ENCODE measurements at regions not wholly inside any gene's neighbourhood (a gene's known extent, or its start where the extent isn't known, plus 50 kb on each side); places are given as distances from the start of the nearest gene placed in this dataset.

GRCh38 chr2:129458436-129458835 is 521.0 kb upstream of the RAB6C start:
- TF ChIP-seq, protein P1, sequence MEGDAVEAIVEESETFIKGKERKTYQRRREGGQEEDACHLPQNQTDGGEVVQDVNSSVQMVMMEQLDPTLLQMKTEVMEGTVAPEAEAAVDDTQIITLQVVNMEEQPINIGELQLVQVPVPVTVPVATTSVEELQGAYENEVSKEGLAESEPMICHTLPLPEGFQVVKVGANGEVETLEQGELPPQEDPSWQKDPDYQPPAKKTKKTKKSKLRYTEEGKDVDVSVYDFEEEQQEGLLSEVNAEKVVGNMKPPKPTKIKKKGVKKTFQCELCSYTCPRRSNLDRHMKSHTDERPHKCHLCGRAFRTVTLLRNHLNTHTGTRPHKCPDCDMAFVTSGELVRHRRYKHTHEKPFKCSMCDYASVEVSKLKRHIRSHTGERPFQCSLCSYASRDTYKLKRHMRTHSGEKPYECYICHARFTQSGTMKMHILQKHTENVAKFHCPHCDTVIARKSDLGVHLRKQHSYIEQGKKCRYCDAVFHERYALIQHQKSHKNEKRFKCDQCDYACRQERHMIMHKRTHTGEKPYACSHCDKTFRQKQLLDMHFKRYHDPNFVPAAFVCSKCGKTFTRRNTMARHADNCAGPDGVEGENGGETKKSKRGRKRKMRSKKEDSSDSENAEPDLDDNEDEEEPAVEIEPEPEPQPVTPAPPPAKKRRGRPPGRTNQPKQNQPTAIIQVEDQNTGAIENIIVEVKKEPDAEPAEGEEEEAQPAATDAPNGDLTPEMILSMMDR (conservative IDR thresholded peaks at IDR 0.05; ENCODE audit: low read depth, low read length), result no peak
- Histone ChIP-seq H4K20me1 (ENCODE audit: insufficient read depth) (no peaks in the 10 kb centered on the region), H3K4me2 (no peak overlapping the region), H2AFZ (ENCODE audit: low read depth) (no peak overlapping the region), H3K4me1 (ENCODE audit: low read depth, poor library complexity, severe bottlenecking) (no peaks in the 10 kb centered on the region), H3K27ac (no peak overlapping the region), H3K9ac (no peak overlapping the region), H3K36me3 (ENCODE audit: insufficient read depth) (no peaks in the 10 kb centered on the region), H3K79me2 (ENCODE audit: insufficient read depth, low read depth) (no peaks in the 10 kb centered on the region), H3K4me3 (IDR thresholded peaks at IDR 0.05; ENCODE audit: insufficient read depth, low read depth, low read length) (no peak overlapping the region), H3K27me3 (ENCODE audit: insufficient read depth, low read depth) (no peaks in the 10 kb centered on the region)

- TF ChIP-seq, protein P1 (conservative IDR thresholded peaks at IDR 0.05; ENCODE audit: low read depth, low read length), result no peak
- Histone ChIP-seq H3K4me3 (IDR thresholded peaks at IDR 0.05; ENCODE audit: insufficient read depth, low read depth, low read length) (no peak overlapping the region), H4K20me1 (ENCODE audit: insufficient read depth) (no peaks in the 10 kb centered on the region), H3K79me2 (ENCODE audit: insufficient read depth, low read depth) (no peaks in the 10 kb centered on the region), H3K27me3 (ENCODE audit: insufficient read depth, low read depth) (no peaks in the 10 kb centered on the region), H3K4me1 (ENCODE audit: low read depth, poor library complexity, severe bottlenecking) (no peaks in the 10 kb centered on the region), H2AFZ (ENCODE audit: low read depth) (no peak overlapping the region), H3K27ac (no peak overlapping the region), H3K36me3 (ENCODE audit: insufficient read depth) (no peaks in the 10 kb centered on the region), H3K9ac (no peak overlapping the region), H3K4me2 (no peak overlapping the region)
Measured at GRCh38 chr2:129459200-129459876, 520.1 kb upstream of the RAB6C start.

DNA sequence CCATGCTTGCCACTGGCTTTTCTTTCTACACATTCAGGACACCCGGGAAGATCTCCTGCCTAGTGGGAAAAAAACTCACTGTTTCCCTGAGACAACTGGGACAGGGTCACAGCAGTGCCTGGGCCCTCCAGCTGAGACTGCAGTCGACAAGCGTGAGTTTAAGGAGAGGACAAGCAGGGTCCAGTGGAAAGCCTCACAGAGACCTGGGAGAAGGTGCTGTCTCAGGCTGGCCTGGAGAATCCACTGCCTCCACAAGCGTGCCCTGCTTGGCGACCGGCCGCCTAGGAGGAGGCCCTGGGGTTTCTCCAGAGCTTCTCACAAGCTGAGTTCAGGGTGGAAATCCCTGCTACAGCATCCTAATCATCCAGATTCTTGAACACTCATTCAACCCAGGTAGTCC is 519.6 kb upstream of the RAB6C start:
- no peak overlapping the region for H3K4me3 ChIP-seq (IDR thresholded peaks at IDR 0.05; ENCODE audit: insufficient read depth, low read depth, low read length)
- no peaks in the 10 kb centered on the region for H3K79me2 ChIP-seq (ENCODE audit: insufficient read depth, low read depth)
- H3K27me3 ChIP-seq (ENCODE audit: insufficient read depth, low read depth), result no peaks in the 10 kb centered on the region
- H3K4me1 ChIP-seq (ENCODE audit: low read depth, poor library complexity, severe bottlenecking), result no peaks in the 10 kb centered on the region
- no peaks in the 10 kb centered on the region for H3K36me3 ChIP-seq (ENCODE audit: insufficient read depth)
- no peak overlapping the region for H2AFZ ChIP-seq (ENCODE audit: low read depth)
- H3K27ac ChIP-seq, result no peak overlapping the region
- TF ChIP-seq, protein P1 (conservative IDR thresholded peaks at IDR 0.05; ENCODE audit: low read depth, low read length), result no peak
- H3K9ac ChIP-seq, result no peak overlapping the region
- H3K4me2 ChIP-seq, result no peak overlapping the region
- no peaks in the 10 kb centered on the region for H4K20me1 ChIP-seq (ENCODE audit: insufficient read depth)

- H3K9ac ChIP-seq, result no peak overlapping the region
- no peaks in the 10 kb centered on the region for H3K79me2 ChIP-seq (ENCODE audit: insufficient read depth, low read depth)
- no peak overlapping the region for H2AFZ ChIP-seq (ENCODE audit: low read depth)
- H4K20me1 ChIP-seq (ENCODE audit: insufficient read depth), result no peaks in the 10 kb centered on the region
- TF ChIP-seq, protein P1 (conservative IDR thresholded peaks at IDR 0.05; ENCODE audit: low read depth, low read length), result no peak
- H3K27ac ChIP-seq, result no peak overlapping the region
- no peak overlapping the region for H3K4me2 ChIP-seq
- H3K36me3 ChIP-seq (ENCODE audit: insufficient read depth), result no peaks in the 10 kb centered on the region
- no peaks in the 10 kb centered on the region for H3K4me1 ChIP-seq (ENCODE audit: low read depth, poor library complexity, severe bottlenecking)
- no peaks in the 10 kb centered on the region for H3K27me3 ChIP-seq (ENCODE audit: insufficient read depth, low read depth)
- no peak overlapping the region for H3K4me3 ChIP-seq (IDR thresholded peaks at IDR 0.05; ENCODE audit: insufficient read depth, low read depth, low read length)
Measured at GRCh38 chr2:129460299-129461198, 518.9 kb upstream of the RAB6C start.

All from KMS-11 (cell line).